OCI-LY1 (cell line): ENCODE measurements at regions not wholly inside any gene's neighbourhood (a gene's known extent, or its start where the extent isn't known, plus 50 kb on each side); places are given as distances from the start of the nearest gene placed in this dataset.

Source experiments
- H2AFZ ChIP-seq: fragments of 200-600 bp; sonication (generic), shearing (Covaris generic); 2 replicates; pipeline ENCODE4 v1.6.0; 2014; ENCODE audit warnings: antibody characterized with exemption, mild to moderate bottlenecking, low read length
- H3F3A ChIP-seq: fragments of 200-600 bp; sonication (generic), shearing (Covaris generic); 2 replicates; pipeline ENCODE4 v1.6.0; 2014; ENCODE audit warnings: mild to moderate bottlenecking, antibody characterized with exemption, low read length, moderate library complexity; ENCODE audit not compliant: insufficient read depth
- H3K27ac ChIP-seq: fragments of 200-600 bp; sonication (generic); 2 replicates; pipeline ENCODE4 v1.5.1; 2014; ENCODE audit warnings: low read length, mixed run types, mild to moderate bottlenecking, low read depth; ENCODE audit not compliant: poor library complexity, severe bottlenecking
- H3K27me3 ChIP-seq: fragments of 200-600 bp; sonication (generic); 2 replicates; pipeline ENCODE4 v1.6.0; 2014; ENCODE audit warnings: antibody characterized with exemption, mild to moderate bottlenecking, low read length, moderate library complexity; ENCODE audit not compliant: insufficient read depth
- H3K36me3 ChIP-seq: fragments of 200-600 bp; sonication (generic); 2 replicates; pipeline ENCODE4 v1.6.1; 2014; ENCODE audit warnings: mild to moderate bottlenecking, antibody characterized with exemption, low read length, moderate library complexity, mixed read lengths; ENCODE audit not compliant: insufficient read depth
- H3K4me1 ChIP-seq: fragments of 200-600 bp; sonication (generic); 2 replicates; pipeline ENCODE4 v1.5.1; 2014; ENCODE audit warnings: mild to moderate bottlenecking, low read length, moderate library complexity; ENCODE audit not compliant: insufficient read depth, severe bottlenecking
- H3K4me2 ChIP-seq: fragments of 200-600 bp; sonication (generic), shearing (Covaris generic); 2 replicates; pipeline ENCODE4 v1.6.1; 2014; ENCODE audit warnings: low read length
- H3K4me3 ChIP-seq: fragments of 200-600 bp; sonication (generic); 2 replicates; pipeline ENCODE4 v1.5.1; 2014; ENCODE audit warnings: low read length, low read depth, mild to moderate bottlenecking, mixed read lengths; ENCODE audit not compliant: poor library complexity, severe bottlenecking
- H3K79me2 ChIP-seq: fragments of 200-600 bp; shearing (Covaris generic); 2 replicates; pipeline ENCODE4 v1.6.1; 2016; ENCODE audit warnings: mixed run types, low read length, mixed read lengths; ENCODE audit not compliant: insufficient read depth
- H3K9ac ChIP-seq: fragments of 200-600 bp; sonication (generic), shearing (Covaris generic); 2 replicates; pipeline ENCODE4 v1.6.1; 2014; ENCODE audit warnings: mild to moderate bottlenecking, low read length, mixed read lengths
- H3K9me2 ChIP-seq: fragments of 200-600 bp; sonication (generic), shearing (Covaris generic); 2 replicates; pipeline ENCODE4 v1.6.1; 2014; ENCODE audit warnings: low read depth, mild to moderate bottlenecking, low read length, mixed read lengths
- H3K9me3 ChIP-seq: fragments of 200-600 bp; shearing (Covaris generic); 2 replicates; pipeline ENCODE4 v1.6.1; 2014; ENCODE audit warnings: low read length, mixed read lengths
- H4K20me1 ChIP-seq: fragments of 200-600 bp; sonication (generic), shearing (Covaris generic); 2 replicates; pipeline ENCODE4 v1.6.0; 2016; ENCODE audit warnings: mild to moderate bottlenecking, low read length; ENCODE audit not compliant: insufficient read depth
- EZH2 ChIP-seq: fragments of 200-600 bp; sonication (generic), shearing (Covaris generic); IDR thresholded peaks from 2 replicates; pipeline ENCODE4 v1.8.0; 2017; ENCODE audit warnings: borderline replicate concordance, mixed run types, mild to moderate bottlenecking, antibody characterized with exemption, low read length, moderate library complexity, mixed read lengths
- TF ChIP-seq, protein P1 (sequence below): fragments of 200-600 bp; sonication (generic), shearing (Covaris generic); IDR thresholded peaks from 2 replicates; pipeline ENCODE4 v1.5.1; 2017; ENCODE audit warnings: mild to moderate bottlenecking, antibody characterized with exemption, low read length, moderate library complexity, mixed read lengths

DNA sequence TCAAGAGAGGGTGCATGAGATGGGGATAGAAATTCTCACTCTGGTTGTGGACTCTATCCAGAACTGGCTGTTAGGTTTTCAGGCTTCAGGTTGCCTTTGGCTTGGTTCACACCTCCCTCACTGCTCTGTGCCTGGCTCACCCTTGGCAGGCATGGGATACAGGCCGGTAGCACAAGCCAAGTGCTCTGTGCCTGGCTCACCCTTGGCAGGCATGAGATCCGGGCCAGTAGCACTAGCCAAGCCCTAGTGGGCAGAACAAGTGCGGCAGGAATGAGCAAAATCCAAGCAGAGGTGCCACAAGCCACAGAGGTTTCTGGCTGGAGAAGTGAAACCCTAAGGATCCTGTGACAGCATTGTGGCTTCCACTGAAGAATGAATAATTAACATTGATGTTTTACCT lies 1642.3 kb downstream of the C4orf33 start:
- no peaks in the 10 kb centered on the region for H3K4me1 ChIP-seq
- TF ChIP-seq, protein P1, sequence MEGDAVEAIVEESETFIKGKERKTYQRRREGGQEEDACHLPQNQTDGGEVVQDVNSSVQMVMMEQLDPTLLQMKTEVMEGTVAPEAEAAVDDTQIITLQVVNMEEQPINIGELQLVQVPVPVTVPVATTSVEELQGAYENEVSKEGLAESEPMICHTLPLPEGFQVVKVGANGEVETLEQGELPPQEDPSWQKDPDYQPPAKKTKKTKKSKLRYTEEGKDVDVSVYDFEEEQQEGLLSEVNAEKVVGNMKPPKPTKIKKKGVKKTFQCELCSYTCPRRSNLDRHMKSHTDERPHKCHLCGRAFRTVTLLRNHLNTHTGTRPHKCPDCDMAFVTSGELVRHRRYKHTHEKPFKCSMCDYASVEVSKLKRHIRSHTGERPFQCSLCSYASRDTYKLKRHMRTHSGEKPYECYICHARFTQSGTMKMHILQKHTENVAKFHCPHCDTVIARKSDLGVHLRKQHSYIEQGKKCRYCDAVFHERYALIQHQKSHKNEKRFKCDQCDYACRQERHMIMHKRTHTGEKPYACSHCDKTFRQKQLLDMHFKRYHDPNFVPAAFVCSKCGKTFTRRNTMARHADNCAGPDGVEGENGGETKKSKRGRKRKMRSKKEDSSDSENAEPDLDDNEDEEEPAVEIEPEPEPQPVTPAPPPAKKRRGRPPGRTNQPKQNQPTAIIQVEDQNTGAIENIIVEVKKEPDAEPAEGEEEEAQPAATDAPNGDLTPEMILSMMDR = no peak
- TF ChIP-seq EZH2 = no peak

DNA sequence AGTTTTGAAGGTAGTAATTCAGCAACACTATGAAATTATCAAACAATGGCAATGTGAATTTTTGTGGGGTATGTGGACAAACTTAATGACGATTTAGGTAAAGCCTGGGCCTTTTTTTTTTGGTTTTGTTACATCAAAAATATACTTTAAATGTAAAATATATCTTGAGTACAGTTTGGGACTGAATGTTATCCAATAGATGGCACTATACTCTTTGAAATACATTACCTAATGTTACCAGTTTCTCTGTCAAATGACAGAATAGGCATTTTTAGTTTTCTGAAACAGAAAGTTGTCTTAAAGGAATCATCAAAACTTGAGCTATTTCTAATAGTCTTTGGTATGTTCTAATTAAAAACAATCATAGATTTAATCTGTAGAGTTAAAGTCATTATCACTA lies 1651.9 kb downstream of the C4orf33 start:
- H3K27me3 ChIP-seq = no peaks in the 10 kb centered on the region
- H3K9me2 ChIP-seq = no peaks in the 10 kb centered on the region

More for the DNA sequence above, 1642.3 kb downstream of the C4orf33 start:
- no peak overlapping the region for H3K4me2 ChIP-seq
- no peaks in the 10 kb centered on the region; the same call in 1 of the 2 replicates for H3K36me3 ChIP-seq
- no peak overlapping the region for H3K4me3 ChIP-seq
- no peaks in the 10 kb centered on the region for H3K79me2 ChIP-seq
- H4K20me1 ChIP-seq = no peaks in the 10 kb centered on the region
- no peaks in the 10 kb centered on the region for H3F3A ChIP-seq
- no peak overlapping the region for H3K27ac ChIP-seq
- no peaks in the 10 kb centered on the region for H3K9me2 ChIP-seq
- H3K27me3 ChIP-seq = no peaks in the 10 kb centered on the region
- H3K9me3 ChIP-seq = peaks cover 14% of the 10 kb centered on the region; the same call in 1 of the 2 replicates
- H3K9ac ChIP-seq = no peak overlapping the region
- H2AFZ ChIP-seq = no peak overlapping the region

DNA sequence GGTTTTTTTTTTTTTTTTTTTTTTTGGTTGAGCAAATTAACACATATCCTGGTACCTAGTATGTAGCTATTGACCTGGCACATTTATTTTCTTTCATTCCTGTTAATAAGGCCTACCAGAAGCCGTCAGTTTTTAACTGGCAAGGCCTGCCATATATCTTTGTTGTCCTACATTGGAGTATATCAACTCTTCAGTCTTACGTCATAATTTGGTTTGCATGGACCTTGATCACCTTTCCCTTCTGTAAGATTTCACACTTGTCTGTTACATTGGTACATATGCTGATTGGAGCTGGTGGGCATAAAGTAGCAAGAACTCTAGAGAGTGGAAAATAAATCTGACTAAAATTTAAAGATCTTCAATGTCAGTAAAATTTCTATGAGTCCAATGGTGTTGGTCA lies 1658.0 kb downstream of the C4orf33 start:
- Histone ChIP-seq H3K27me3 (no peaks in the 10 kb centered on the region), H3K27ac (no peak overlapping the region), H3K79me2 (no peaks in the 10 kb centered on the region), H2AFZ (no peak overlapping the region), H4K20me1 (no peaks in the 10 kb centered on the region), H3K4me1 (no peaks in the 10 kb centered on the region), H3K36me3 (no peaks in the 10 kb centered on the region), H3K9me3 (peaks cover 6% of the 10 kb centered on the region; the same call in 1 of the 2 replicates), H3K9me2 (no peaks in the 10 kb centered on the region), H3F3A (no peaks in the 10 kb centered on the region), H3K4me2 (no peak overlapping the region), H3K9ac (no peak overlapping the region), H3K4me3 (no peak overlapping the region)
- TF ChIP-seq, protein P1 = no peak
- TF ChIP-seq EZH2 = no peak

More for the DNA sequence above, 1651.9 kb downstream of the C4orf33 start:
- Histone ChIP-seq H3K9ac (peak overlapping the region; percentile 23; the same call in 1 of the 2 replicates), H3K9me3 (peaks cover 6% of the 10 kb centered on the region; the same call in 1 of the 2 replicates), H3K4me1 (peaks cover 3% of the 10 kb centered on the region), H3K4me3 (no peak overlapping the region), H2AFZ (0 out of 2 replicates have a peak overlapping the region, but pooled peaks have one; percentile 75), H3K27ac (no peak overlapping the region), H3F3A (no peaks in the 10 kb centered on the region), H3K36me3 (no peaks in the 10 kb centered on the region), H4K20me1 (no peaks in the 10 kb centered on the region), H3K4me2 (peak overlapping the region; percentile 31; the same call in 1 of the 2 replicates), H3K79me2 (no peaks in the 10 kb centered on the region)
- TF ChIP-seq EZH2 = no peak
- TF ChIP-seq, protein P1 = peak; percentile 52; the same call in 1 of the 2 replicates
